ENCODE measurements at regions not wholly inside any gene's neighbourhood (a gene's known extent, or its start where the extent isn't known, plus 50 kb on each side); places are given as distances from the start of the nearest gene placed in this dataset.

DNA sequence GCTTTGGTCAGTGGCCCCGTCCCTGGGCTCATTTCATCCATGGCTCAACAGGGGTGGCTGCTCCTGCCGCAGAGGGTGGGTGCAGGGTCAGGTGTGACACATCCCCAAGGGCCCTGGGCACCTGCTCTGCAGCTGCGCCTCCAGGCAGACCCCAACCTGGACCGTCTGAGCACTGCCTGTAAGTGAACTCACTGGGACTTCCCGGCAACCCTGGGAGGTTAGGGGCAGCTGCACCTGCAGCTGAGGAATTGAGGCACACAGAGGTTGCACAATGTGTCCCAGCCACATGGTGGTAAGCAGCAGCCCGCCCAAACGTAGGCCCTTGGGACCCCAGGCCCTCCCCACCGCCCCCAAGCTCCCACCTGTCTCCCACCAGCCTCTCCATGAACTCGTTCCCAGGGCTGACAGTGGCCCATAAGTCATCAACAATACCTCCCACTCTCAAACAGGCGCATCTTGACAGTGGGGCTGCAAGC lies 55.1 kb downstream of the PLXNA1 start:
- TF ChIP-seq EZH2phosphoT487 (IDR thresholded peaks at IDR 0.05; ENCODE audit: insufficient read depth, low read depth) = no peak
- no peak for TF ChIP-seq EZH2 (IDR thresholded peaks at IDR 0.05; ENCODE audit: insufficient read depth, poor library complexity, severe bottlenecking)
